ENCODE measurements at regions not wholly inside any gene's neighbourhood (a gene's known extent, or its start where the extent isn't known, plus 50 kb on each side); places are given as distances from the start of the nearest gene placed in this dataset.

DNA sequence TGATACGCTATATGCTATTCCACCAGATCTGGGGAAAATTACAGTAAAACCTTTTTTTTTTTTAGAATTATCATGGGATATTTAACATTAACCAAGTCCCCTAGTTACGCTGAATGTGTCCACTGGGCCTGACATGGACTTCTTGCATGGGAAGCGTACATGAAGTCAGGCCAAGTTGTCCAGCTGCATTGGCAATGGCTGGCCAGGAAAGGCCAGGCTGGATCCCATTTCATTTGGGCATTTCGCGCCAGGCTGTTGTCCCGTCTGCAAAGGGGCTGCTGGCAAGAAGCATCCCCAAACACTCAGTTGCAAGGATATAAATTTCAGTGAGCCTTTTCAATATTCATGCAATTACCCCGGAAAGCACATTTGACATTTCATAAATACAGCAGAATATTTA is 933.3 kb downstream of the GRID1 start:
- TF ChIP-seq EP300 (IDR thresholded peaks at IDR 0.05) (no peak), POLR2A (IDR thresholded peaks at IDR 0.05) (no peak), POLR2AphosphoS5 (IDR thresholded peaks at IDR 0.05) (no peak)
- TF ChIP-seq, protein P1, sequence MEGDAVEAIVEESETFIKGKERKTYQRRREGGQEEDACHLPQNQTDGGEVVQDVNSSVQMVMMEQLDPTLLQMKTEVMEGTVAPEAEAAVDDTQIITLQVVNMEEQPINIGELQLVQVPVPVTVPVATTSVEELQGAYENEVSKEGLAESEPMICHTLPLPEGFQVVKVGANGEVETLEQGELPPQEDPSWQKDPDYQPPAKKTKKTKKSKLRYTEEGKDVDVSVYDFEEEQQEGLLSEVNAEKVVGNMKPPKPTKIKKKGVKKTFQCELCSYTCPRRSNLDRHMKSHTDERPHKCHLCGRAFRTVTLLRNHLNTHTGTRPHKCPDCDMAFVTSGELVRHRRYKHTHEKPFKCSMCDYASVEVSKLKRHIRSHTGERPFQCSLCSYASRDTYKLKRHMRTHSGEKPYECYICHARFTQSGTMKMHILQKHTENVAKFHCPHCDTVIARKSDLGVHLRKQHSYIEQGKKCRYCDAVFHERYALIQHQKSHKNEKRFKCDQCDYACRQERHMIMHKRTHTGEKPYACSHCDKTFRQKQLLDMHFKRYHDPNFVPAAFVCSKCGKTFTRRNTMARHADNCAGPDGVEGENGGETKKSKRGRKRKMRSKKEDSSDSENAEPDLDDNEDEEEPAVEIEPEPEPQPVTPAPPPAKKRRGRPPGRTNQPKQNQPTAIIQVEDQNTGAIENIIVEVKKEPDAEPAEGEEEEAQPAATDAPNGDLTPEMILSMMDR (IDR thresholded peaks at IDR 0.05), result no peak
- Histone ChIP-seq H3K27ac (no peak overlapping the region), H3K4me1 (no peaks in the 10 kb centered on the region), H3K4me3 (no peak overlapping the region), H3K9me3 (no peaks in the 10 kb centered on the region), H3K27me3 (no peaks in the 10 kb centered on the region), H3K36me3 (no peaks in the 10 kb centered on the region)
- intact Hi-C loops (cut with DNase I), result no loop called here
- no peak for DNase-seq
- WGBS, 2 donors, result 93 to 96% methylated on average over 7 of the region's 7 CpGs

DNA sequence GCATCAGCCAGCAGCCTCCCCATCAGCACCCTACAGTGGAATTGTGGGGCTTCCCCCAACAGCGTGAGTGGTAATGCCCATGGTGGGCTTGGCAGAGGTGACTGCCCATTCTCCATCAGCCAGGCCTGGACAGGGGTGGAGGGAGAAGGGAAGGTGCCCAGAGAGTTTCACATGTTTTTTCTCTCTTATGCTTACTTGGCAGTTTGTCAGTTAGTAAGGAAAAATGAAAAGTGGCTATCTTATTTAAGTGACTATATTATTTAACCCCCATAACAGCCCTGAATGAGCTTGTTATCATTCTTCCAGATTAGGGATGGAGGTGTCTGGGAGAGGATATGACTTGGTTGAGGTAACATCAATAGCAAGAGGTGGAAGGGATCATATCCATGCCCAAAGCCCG is 921.7 kb downstream of the GRID1 start:
- Histone ChIP-seq H3K36me3 (no peaks in the 10 kb centered on the region), H3K9me3 (no peaks in the 10 kb centered on the region), H3K4me3 (no peak overlapping the region), H3K27ac (no peak overlapping the region), H3K27me3 (no peaks in the 10 kb centered on the region), H3K4me1 (no peaks in the 10 kb centered on the region)
- TF ChIP-seq EP300 (IDR thresholded peaks at IDR 0.05) (no peak), POLR2A (IDR thresholded peaks at IDR 0.05) (no peak), POLR2AphosphoS5 (IDR thresholded peaks at IDR 0.05) (no peak)
- TF ChIP-seq, protein P1 (IDR thresholded peaks at IDR 0.05), result no peak
- WGBS, 2 donors, result 83 to 85% methylated on average over 2 of the region's 2 CpGs
- DNase-seq, result no peak
- intact Hi-C loops (cut with DNase I), result no loop called here

DNA sequence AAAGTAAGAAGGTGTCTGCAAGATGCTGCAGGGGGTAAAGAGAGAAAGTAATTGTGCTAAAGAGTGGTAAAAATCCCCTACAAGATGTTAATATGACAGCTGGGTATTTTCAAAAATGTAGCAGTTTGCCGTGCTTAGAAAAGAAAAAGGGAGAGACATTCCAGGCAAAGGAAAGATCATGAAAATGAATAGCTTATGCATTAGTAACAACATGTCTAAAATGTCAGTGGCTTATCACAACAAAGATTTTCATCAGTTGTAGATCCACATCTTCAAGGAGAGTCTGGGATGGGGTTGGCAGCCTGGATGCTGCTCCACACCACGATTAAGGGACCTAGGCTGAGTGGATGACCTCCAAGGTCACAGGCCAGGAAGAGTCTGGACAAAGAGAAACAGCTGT is 920.9 kb downstream of the GRID1 start:
- DNase-seq, result no peak
- Histone ChIP-seq H3K4me1 (no peaks in the 10 kb centered on the region), H3K27ac (no peak overlapping the region), H3K27me3 (no peaks in the 10 kb centered on the region), H3K9me3 (no peaks in the 10 kb centered on the region), H3K4me3 (no peak overlapping the region), H3K36me3 (no peaks in the 10 kb centered on the region)
- 55% methylated on average over 2 of the region's 2 CpGs for WGBS, 2 donors
- intact Hi-C loops (cut with DNase I), result no loop called here
- no peak for TF ChIP-seq EP300 (IDR thresholded peaks at IDR 0.05)
- no peak for TF ChIP-seq POLR2AphosphoS5 (IDR thresholded peaks at IDR 0.05)
- TF ChIP-seq, protein P1 (IDR thresholded peaks at IDR 0.05), result no peak
- no peak for TF ChIP-seq POLR2A (IDR thresholded peaks at IDR 0.05)

DNA sequence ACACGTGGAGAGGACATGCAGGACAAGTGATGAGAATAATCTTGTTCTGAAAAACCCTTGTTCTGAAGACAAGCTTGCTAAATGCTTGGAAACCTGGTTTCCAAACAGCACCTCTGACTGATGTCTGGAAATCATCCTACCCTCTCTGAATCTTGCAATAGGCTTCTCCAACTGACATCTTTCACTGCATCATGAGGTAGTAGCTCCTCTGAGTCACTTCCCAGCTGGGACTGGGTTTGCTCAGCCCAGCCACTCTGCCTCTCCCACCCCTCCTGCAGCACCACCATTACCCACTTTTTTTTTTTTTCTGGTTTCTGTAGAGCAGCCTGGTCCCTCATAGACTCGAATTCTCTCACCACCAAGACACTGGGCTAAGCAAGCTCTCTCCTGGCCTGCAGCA is 919.8 kb downstream of the GRID1 start:
- no peak for TF ChIP-seq POLR2A (IDR thresholded peaks at IDR 0.05)
- no peak for TF ChIP-seq POLR2AphosphoS5 (IDR thresholded peaks at IDR 0.05)
- TF ChIP-seq, protein P1 (IDR thresholded peaks at IDR 0.05), result no peak
- no peak for TF ChIP-seq EP300 (IDR thresholded peaks at IDR 0.05)
- intact Hi-C loops (cut with DNase I), result no loop called here
- 47 to 63% methylated on average over 2 of the region's 2 CpGs for WGBS, 2 donors
- DNase-seq, result no peak
- Histone ChIP-seq H3K27ac (no peak overlapping the region), H3K9me3 (no peaks in the 10 kb centered on the region), H3K27me3 (no peaks in the 10 kb centered on the region), H3K4me3 (no peak overlapping the region), H3K36me3 (no peaks in the 10 kb centered on the region), H3K4me1 (no peaks in the 10 kb centered on the region)

DNA sequence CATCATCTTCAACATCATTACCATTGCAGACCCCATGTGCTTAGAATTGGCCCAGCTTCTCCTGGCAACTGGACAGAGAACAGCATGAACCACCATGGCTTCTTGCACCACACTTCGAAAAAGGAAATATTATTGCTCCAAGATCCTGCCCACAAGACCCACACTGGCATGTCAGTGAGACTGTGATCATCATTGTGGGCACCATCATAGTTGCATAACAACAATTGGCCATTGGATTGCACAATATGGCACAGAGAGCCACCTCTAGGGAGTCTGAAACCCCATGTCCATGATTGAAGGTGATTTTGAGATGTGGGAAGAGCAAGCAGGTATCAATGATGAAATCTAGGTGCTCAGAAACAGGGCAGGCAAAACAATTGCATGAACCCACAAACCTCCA is 918.9 kb downstream of the GRID1 start:
- intact Hi-C loops (cut with DNase I), result no loop called here
- H3K36me3 ChIP-seq, result no peaks in the 10 kb centered on the region
- H3K27ac ChIP-seq, result no peak overlapping the region
- no peak overlapping the region for H3K4me3 ChIP-seq
- TF ChIP-seq POLR2AphosphoS5 (IDR thresholded peaks at IDR 0.05) (no peak), EP300 (IDR thresholded peaks at IDR 0.05) (no peak), POLR2A (IDR thresholded peaks at IDR 0.05) (no peak)
- TF ChIP-seq, protein P1 (IDR thresholded peaks at IDR 0.05), result no peak
- DNase-seq, result no peak
- H3K9me3 ChIP-seq, result no peaks in the 10 kb centered on the region
- no peaks in the 10 kb centered on the region for H3K4me1 ChIP-seq
- WGBS, 2 donors, result 63 to 82% methylated on average over 1 of the region's 1 CpG
- H3K27me3 ChIP-seq, result no peaks in the 10 kb centered on the region
